Spinal cord (tissue), 9 donors: ENCODE measurements at regions not wholly inside any gene's neighbourhood (a gene's known extent, or its start where the extent isn't known, plus 50 kb on each side); places are given as distances from the start of the nearest gene placed in this dataset.

Experiments
- DNase-seq, 6 donors: peaks; one replicate each; pipeline versions ENCODE4 v3.0.0 to v3.0.0-alpha.2; 2013 to 2015; ENCODE audit warnings: low spot score in 6 of 6, low read depth in 4 of 6
- H3K27ac ChIP-seq: one replicate; pipeline ENCODE4 v1.5.1; 2013; ENCODE audit warnings: low read depth, low read length, control low read depth
- H3K27me3 ChIP-seq: one replicate; pipeline ENCODE4 v1.6.1; 2013; ENCODE audit warnings: low read length; ENCODE audit not compliant: control insufficient read depth, insufficient read depth
- H3K36me3 ChIP-seq: one replicate; pipeline ENCODE4 v1.6.1; 2013; ENCODE audit warnings: low read length; ENCODE audit not compliant: control insufficient read depth, insufficient read depth
- H3K4me1 ChIP-seq: one replicate; pipeline ENCODE4 v1.6.1; 2013; ENCODE audit warnings: low read length; ENCODE audit not compliant: control insufficient read depth, insufficient read depth
- H3K4me3 ChIP-seq: one replicate; pipeline ENCODE4 v1.5.1; 2013; ENCODE audit warnings: low read depth, low read length, control low read depth
- H3K9me3 ChIP-seq: one replicate; pipeline ENCODE4 v1.6.1; 2013; ENCODE audit warnings: low read length; ENCODE audit not compliant: control insufficient read depth, insufficient read depth
- WGBS: methylation state at CpG from one replicate; pipeline ENCODE4 v1.1.5; 2013; ENCODE audit warnings: missing lambda C conversion rate; ENCODE audit not compliant: insufficient coverage; 5-methylcytosine and 5-hydroxymethylcytosine counted together
- donor health status: healthy.

DNA sequence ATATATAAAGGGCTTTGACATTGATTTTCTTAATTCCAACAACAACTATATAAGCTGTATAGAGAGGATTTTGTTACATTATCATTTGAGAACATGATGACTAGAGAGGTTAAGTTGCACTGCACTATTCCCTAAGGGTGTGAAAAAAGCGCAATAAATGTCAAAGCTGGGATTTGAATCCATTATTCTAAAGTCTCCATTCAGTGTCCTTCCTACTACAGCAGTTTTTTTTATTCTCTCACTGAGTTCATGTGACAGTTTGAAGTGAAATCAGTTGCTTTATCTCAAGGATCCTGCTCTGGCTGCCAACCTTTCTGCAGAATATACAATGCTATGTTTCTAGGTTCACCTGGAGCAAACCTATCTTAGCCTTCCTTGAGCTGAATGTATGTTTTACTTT, 177.5 kb downstream of the ANKRD50 start:
- Histone ChIP-seq H3K9me3 (no peaks in the 10 kb centered on the region), H3K27ac (no peak overlapping the region), H3K27me3 (no peaks in the 10 kb centered on the region), H3K4me1 (no peaks in the 10 kb centered on the region), H3K36me3 (no peaks in the 10 kb centered on the region), H3K4me3 (no peak overlapping the region)
- no CpG with 5 or more reads among the region's 1 CpG for WGBS
- DNase-seq = peak in 1 of 6 donors; percentile 50

DNA sequence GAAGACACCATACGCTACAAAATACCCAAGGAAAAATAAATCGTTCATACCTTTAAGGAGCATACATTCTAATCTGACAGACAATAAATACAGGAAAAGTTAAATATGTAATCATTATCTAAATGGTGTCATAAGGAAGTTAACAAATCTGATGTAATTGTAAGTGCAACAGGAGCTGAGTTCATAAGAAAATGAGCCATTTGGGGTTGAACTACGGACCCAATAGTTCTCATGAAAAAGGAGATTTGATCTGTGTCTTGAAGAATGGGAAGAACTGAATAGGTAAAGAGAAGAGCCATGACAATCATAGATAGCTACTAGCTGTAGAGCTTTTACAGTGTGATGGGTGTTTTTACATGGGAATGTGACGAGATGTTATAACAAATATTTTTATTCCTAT, 175.6 kb downstream of the ANKRD50 start:
- Histone ChIP-seq H3K27me3 (no peaks in the 10 kb centered on the region), H3K4me3 (no peak overlapping the region), H3K27ac (no peak overlapping the region), H3K36me3 (no peaks in the 10 kb centered on the region), H3K9me3 (no peaks in the 10 kb centered on the region), H3K4me1 (no peaks in the 10 kb centered on the region)
- 100% methylated on average over 1 of the region's 4 CpGs for WGBS
- DNase-seq = no peak

DNA sequence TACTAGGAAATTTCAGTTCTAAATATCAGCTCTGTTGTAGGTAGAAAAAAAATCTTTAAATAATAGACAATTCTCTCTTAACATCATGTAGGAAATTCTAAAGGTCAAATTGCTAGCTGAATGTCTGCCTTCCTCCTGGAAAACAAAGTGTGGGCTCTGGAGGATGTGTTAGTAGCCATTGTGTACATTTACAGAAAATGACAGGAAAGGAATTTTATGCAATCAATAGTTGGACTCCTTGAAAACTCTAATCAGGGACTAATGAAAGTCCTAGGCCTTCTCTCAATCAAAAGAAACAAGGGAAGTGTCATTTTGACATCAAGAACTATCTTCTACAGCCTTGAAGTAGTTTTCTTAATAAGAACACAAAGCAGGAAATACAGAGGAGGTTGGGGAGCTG, 174.6 kb downstream of the ANKRD50 start:
- H3K27me3 ChIP-seq = no peaks in the 10 kb centered on the region
- H3K4me1 ChIP-seq = no peaks in the 10 kb centered on the region

DNA sequence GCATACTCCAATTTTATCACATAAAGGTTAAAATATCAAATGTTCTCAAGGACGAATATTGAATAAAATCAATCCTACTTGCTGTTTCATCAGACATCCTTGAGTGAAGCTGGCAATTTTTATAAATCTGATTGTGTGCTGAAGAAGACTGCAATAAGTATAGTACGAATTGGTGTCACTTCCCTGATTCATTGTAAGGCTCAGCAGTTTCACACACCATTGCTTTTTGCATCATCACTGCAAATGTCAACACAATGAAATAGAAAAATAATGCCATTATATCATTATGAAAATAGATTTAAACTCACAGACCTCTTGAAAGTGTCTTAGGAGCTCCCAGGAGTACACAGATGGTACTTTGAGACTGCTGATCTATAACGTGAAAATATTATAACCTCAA, 172.5 kb downstream of the ANKRD50 start:
- peak in 1 of 6 donors; percentile 43 for DNase-seq
- Histone ChIP-seq H3K36me3 (no peaks in the 10 kb centered on the region), H3K4me3 (no peak overlapping the region), H3K9me3 (no peaks in the 10 kb centered on the region), H3K4me1 (no peaks in the 10 kb centered on the region), H3K27ac (no peak overlapping the region), H3K27me3 (no peaks in the 10 kb centered on the region)
- no CpG with 5 or more reads among the region's 3 CpGs for WGBS

More for the DNA sequence above, 174.6 kb downstream of the ANKRD50 start:
- Histone ChIP-seq H3K4me3 (no peak overlapping the region), H3K36me3 (no peaks in the 10 kb centered on the region), H3K27ac (no peak overlapping the region), H3K9me3 (no peaks in the 10 kb centered on the region)
- DNase-seq = no peak

DNA sequence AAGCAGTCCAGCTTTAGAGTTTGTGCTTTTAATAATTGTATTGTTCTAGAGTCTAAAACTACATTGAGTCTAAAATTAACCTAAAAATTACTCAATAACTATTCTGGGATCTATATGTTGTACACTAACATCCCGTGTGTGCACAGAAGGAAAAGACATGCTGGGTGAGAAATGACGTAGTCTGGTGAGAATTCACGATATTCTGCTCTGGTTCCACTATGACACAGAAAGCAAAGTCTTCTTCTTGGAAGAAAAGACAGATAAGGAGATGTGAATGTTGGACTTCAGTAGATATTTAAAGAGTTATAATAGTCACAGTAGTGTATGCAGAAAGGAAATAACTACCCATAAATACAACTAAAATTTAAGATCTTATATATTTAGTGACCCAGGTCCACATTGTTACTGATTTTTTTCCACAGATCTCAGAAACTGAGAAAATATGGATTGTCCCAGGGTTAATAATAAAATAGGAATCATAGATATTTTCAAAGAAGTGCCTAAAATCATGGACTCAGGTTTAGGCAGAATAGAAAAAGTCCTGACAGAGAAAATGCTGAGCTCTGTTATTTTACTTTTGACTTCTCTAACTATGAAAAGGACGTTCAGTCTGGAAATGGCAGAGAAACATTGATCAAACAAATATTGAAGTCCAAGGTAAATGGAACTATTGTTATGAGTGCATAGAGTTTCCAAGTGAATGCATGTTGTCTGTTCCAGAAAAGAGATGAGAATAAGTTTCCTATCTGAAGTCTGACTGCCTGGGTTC, 170.7 kb downstream of the ANKRD50 start:
- 100% methylated on average over 1 of the region's 4 CpGs for WGBS
- Histone ChIP-seq H3K27me3 (no peaks in the 10 kb centered on the region), H3K4me1 (no peaks in the 10 kb centered on the region), H3K9me3 (no peaks in the 10 kb centered on the region), H3K4me3 (no peak overlapping the region), H3K27ac (no peak overlapping the region), H3K36me3 (no peaks in the 10 kb centered on the region)
- DNase-seq = no peak

- no peak for DNase-seq
- H3K27me3 ChIP-seq = no peaks in the 10 kb centered on the region
- H3K9me3 ChIP-seq = peaks cover 6% of the 10 kb centered on the region
- no peak overlapping the region for H3K4me3 ChIP-seq
- H3K36me3 ChIP-seq = no peaks in the 10 kb centered on the region
- WGBS = 92% methylated on average over 7 of the region's 8 CpGs
- H3K4me1 ChIP-seq = no peaks in the 10 kb centered on the region
- no peak overlapping the region for H3K27ac ChIP-seq
Observed at GRCh38 chr4:124555959-124556358, 156.6 kb downstream of the ANKRD50 start.

GRCh38 chr4:124564121-124564520, 148.4 kb downstream of the ANKRD50 start:
- no peaks in the 10 kb centered on the region for H3K36me3 ChIP-seq
- no CpG with 5 or more reads among the region's 1 CpG for WGBS
- no peak overlapping the region for H3K27ac ChIP-seq
- no peaks in the 10 kb centered on the region for H3K27me3 ChIP-seq
- peak in 1 of 6 donors; percentile 39 for DNase-seq
- H3K9me3 ChIP-seq = peaks cover 6% of the 10 kb centered on the region
- H3K4me3 ChIP-seq = no peak overlapping the region
- no peaks in the 10 kb centered on the region for H3K4me1 ChIP-seq

DNA sequence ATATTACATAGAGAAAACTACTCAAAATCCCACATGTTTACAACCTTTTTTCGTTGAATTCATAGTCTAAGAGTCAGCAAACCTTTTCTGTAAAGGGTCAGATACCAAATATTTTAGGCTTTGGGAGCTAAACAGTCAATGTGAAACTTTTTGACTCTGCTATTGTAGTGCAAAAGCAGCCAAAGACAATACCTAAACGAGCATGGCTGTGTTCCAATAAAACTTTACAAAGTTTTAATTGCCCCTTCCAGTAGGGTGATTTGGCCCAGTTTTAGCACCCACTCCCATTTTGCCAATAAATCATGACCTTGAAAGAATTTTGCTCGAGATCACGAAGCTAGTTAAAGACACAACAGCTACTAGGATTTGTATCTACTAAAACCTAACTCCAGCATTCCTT, 147.2 kb downstream of the ANKRD50 start:
- 19% methylated on average over 3 of the region's 4 CpGs for WGBS
- H3K4me1 ChIP-seq = no peaks in the 10 kb centered on the region
- DNase-seq = peak in 1 of 6 donors; percentile 60
- H3K9me3 ChIP-seq = peaks cover 4% of the 10 kb centered on the region
- no peak overlapping the region for H3K4me3 ChIP-seq
- no peaks in the 10 kb centered on the region for H3K27me3 ChIP-seq
- H3K27ac ChIP-seq = no peak overlapping the region
- no peaks in the 10 kb centered on the region for H3K36me3 ChIP-seq

DNA sequence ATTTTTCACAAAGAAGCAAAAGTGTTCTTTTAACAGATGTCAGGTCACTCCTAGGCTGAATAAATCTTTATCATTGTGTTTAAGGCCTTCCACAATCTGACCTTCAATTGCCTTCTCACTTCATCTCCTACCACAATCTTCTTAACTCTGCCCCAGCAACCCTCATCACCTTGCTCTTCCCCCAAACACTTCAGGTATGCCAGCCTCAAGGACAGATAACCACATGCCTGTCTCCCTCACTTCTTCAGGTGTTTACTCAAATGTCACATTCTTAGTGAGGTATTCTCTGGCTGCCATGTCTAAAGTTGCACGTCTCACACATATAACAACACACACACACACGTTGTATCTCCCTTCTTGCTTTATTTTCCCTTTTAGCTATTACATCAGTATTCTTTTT, 146.5 kb downstream of the ANKRD50 start:
- Histone ChIP-seq H3K27me3 (no peaks in the 10 kb centered on the region), H3K4me1 (no peaks in the 10 kb centered on the region), H3K4me3 (no peak overlapping the region), H3K36me3 (no peaks in the 10 kb centered on the region), H3K9me3 (no peaks in the 10 kb centered on the region), H3K27ac (no peak overlapping the region)
- WGBS = no CpG with 5 or more reads among the region's 2 CpGs
- no peak for DNase-seq

DNA sequence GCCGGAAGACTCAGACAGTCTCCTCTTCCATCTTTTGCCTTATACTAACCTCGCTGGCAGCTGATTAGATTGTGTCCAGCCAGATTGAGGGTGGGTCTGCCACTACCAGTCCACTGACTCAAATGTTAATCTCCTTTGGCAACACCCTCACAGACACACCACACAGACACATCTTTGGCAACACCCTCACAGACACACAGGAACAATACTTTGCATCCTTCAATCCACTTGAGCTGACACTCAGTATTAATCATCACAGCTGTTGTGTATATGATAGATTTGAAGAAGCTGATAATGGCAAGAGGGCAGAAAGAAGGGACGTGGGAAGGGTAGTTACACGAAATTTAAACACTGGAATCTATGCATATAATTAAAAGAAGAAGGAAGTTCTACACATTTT, 139.5 kb downstream of the ANKRD50 start:
- Histone ChIP-seq H3K4me1 (no peaks in the 10 kb centered on the region), H3K27ac (no peak overlapping the region), H3K4me3 (no peak overlapping the region), H3K36me3 (no peaks in the 10 kb centered on the region), H3K27me3 (no peaks in the 10 kb centered on the region), H3K9me3 (no peaks in the 10 kb centered on the region)
- DNase-seq = no peak
- WGBS = 100% methylated on average over 1 of the region's 4 CpGs
